GM12891 (cell line): ENCODE measurements at regions not wholly inside any gene's neighbourhood (a gene's known extent, or its start where the extent isn't known, plus 50 kb on each side); places are given as distances from the start of the nearest gene placed in this dataset.

ENCODE experiments used
- SPI1 ChIP-seq: IDR thresholded peaks from 2 replicates; pipeline ENCODE4 v1.6.1; 2011; ENCODE audit warnings: low read depth, low read length, control low read depth
- TAF1 ChIP-seq: IDR thresholded peaks from 2 replicates; pipeline ENCODE4 v1.6.1; 2011; ENCODE audit warnings: low read depth, low read length, control low read depth

- TF ChIP-seq SPI1: no peak
- no peak for TF ChIP-seq TAF1
These were observed 240.5 kb upstream of the POF1B start for GRCh38 chrX:85619962-85620361.
